GM12878 (cell line): ENCODE measurements at regions not wholly inside any gene's neighbourhood (a gene's known extent, or its start where the extent isn't known, plus 50 kb on each side); places are given as distances from the start of the nearest gene placed in this dataset.

Experiments used
- ATAC-seq: fragments of 200-7000 bp; cut with Tn5 transposase; 3 replicates; pipeline ENCODE4 v1.9.1; 2020; ENCODE audit warnings: mild to moderate bottlenecking, moderate library complexity
- BruUV-seq: library from RNA; stranded (reverse); fragments of 400-500 nt; replicated peaks from 2 replicates; lab custom pipeline; 2021; lab: Mats Ljungman, UMichigan
- CTCF ChIA-PET: fragments of 300-600 bp; sonication (Branson Sonifier 250); formaldehyde crosslinking; extraction: SDS; loops from one replicate; lab custom pipeline; 2021; ENCODE audit warnings: inconsistent platforms; lab: Yijun Ruan, JAX
- POLR2A ChIA-PET: fragments of 350-600 bp; formaldehyde crosslinking; extraction: SDS; loops from one replicate; lab custom pipeline; 2021; ENCODE audit warnings: inconsistent platforms; lab: Charles Lee
- RAD21 ChIA-PET: fragments of 300-600 bp; sonication (Branson Sonifier 250); formaldehyde crosslinking; loops from one replicate; lab custom pipeline; 2023; ENCODE audit warnings: antibody characterized with exemption; ENCODE audit not compliant: unreplicated experiment; lab: Charles Lee
- SMC1A ChIA-PET: fragments of 300-600 bp; sonication (Branson Sonifier 250); formaldehyde crosslinking; loops from one replicate; lab custom pipeline; 2023; ENCODE audit not compliant: unreplicated experiment, uncharacterized antibody; lab: Charles Lee
- DNase-seq: peaks from one replicate; pipeline ENCODE4 v3.0.0-alpha.2; 2011; ENCODE audit warnings: low read depth, low spot score
- FAIRE-seq: peaks from 3 replicates; lab custom pipeline; 2011; peaks lifted over from hg19 to GRCh38; lab: Jason Lieb, UNC
- H2AFZ ChIP-seq: 2 replicates; pipeline ENCODE4 v1.6.0; 2011; ENCODE audit warnings: low read depth, low read length, control low read depth; ENCODE audit not compliant: control insufficient read depth
- H3K27ac ChIP-seq: 2 replicates; pipeline ENCODE4 v1.5.1; 2011; ENCODE audit warnings: control low read depth; ENCODE audit not compliant: control insufficient read depth, insufficient read depth
- H3K27me3 ChIP-seq, 2 experiments: replicated peaks in 1 of 2; 2 replicates each; pipeline versions ENCODE4 v1.6.0 to v1.6.1; 2011; ENCODE audit warnings: low read length in 1 of 2; ENCODE audit not compliant: control insufficient read depth in 2 of 2, insufficient read depth in 2 of 2
- H3K36me3 ChIP-seq, 2 experiments: 2 replicates each; pipeline ENCODE4 v1.5.1; 2011; ENCODE audit warnings: low read length in 1 of 2; ENCODE audit not compliant: control insufficient read depth in 2 of 2, insufficient read depth in 2 of 2
- H3K4me1 ChIP-seq: 2 replicates; pipeline ENCODE4 v1.6.1; 2011; ENCODE audit warnings: mild to moderate bottlenecking, low read length, moderate library complexity, mixed read lengths; ENCODE audit not compliant: control insufficient read depth, insufficient read depth
- H3K4me2 ChIP-seq: 2 replicates; pipeline ENCODE4 v1.6.0; 2011; ENCODE audit warnings: control low read depth; ENCODE audit not compliant: control insufficient read depth, insufficient read depth
- H3K4me3 ChIP-seq: fragments of 200-600 bp; sonication (generic); 2 replicates; pipeline ENCODE4 v1.5.1; 2016
- H3K79me2 ChIP-seq: 2 replicates; pipeline ENCODE4 v1.6.0; 2011; ENCODE audit warnings: low read length; ENCODE audit not compliant: control insufficient read depth, insufficient read depth
- H3K9ac ChIP-seq: 2 replicates; pipeline ENCODE4 v1.8.0; 2011; ENCODE audit warnings: low read length, control low read depth, mixed read lengths; ENCODE audit not compliant: control insufficient read depth, insufficient read depth
- H3K9me3 ChIP-seq: replicated peaks from 3 replicates; pipeline ENCODE4 v1.5.1; 2011; ENCODE audit warnings: mild to moderate bottlenecking, low read length; ENCODE audit not compliant: control insufficient read depth, insufficient read depth
- H4K20me1 ChIP-seq: 2 replicates; pipeline ENCODE4 v1.6.0; 2011; ENCODE audit not compliant: control insufficient read depth, insufficient read depth
- BRCA1 ChIP-seq: IDR thresholded peaks from 2 replicates; pipeline ENCODE4 v1.6.1; 2011; ENCODE audit warnings: low read depth, low read length, improper control_type of control experiment
- ESRRA ChIP-seq: IDR thresholded peaks from 2 replicates; pipeline ENCODE4 v1.6.1; 2012; ENCODE audit warnings: mild to moderate bottlenecking, low read length, improper control_type of control experiment
- KDM1A ChIP-seq: fragments of 200-600 bp; sonication (generic); IDR thresholded peaks from 2 replicates; pipeline ENCODE4 v1.6.1; 2016; ENCODE audit warnings: borderline replicate concordance
- MEF2A ChIP-seq: IDR thresholded peaks from 2 replicates; pipeline ENCODE4 v1.6.1; 2011; ENCODE audit warnings: low read depth, mild to moderate bottlenecking, low read length, moderate library complexity; ENCODE audit not compliant: insufficient read depth
- NR2C1 ChIP-seq: fragments of 450-650 bp; IDR thresholded peaks from 2 replicates; pipeline ENCODE4 v1.6.1; 2017; ENCODE audit warnings: antibody characterized with exemption, mild to moderate bottlenecking, moderate library complexity
- RFX5 ChIP-seq: IDR thresholded peaks from 2 replicates; pipeline ENCODE4 v1.6.1; 2011; ENCODE audit warnings: low read depth, low read length, improper control_type of control experiment
- SRF ChIP-seq, 2 experiments: IDR thresholded peaks; 2 replicates each; pipeline ENCODE4 v1.6.1; 2011; ENCODE audit warnings: low read depth in 2 of 2, low read length in 2 of 2, mild to moderate bottlenecking in 1 of 2, moderate library complexity in 1 of 2
- ZNF24 ChIP-seq: fragments of 450-650 bp; IDR thresholded peaks from 2 replicates; pipeline ENCODE4 v1.6.1; 2017; ENCODE audit warnings: antibody characterized with exemption, mild to moderate bottlenecking
- ZNF592 ChIP-seq: fragments of 450-650 bp; IDR thresholded peaks from 2 replicates; pipeline ENCODE4 v1.6.1; 2017; ENCODE audit warnings: mild to moderate bottlenecking, moderate library complexity
- WGBS: methylation state at CpG from one replicate; pipeline ENCODE4 v1.1.6; 2016; ENCODE audit warnings: low lambda C conversion rate; ENCODE audit not compliant: insufficient replicate concordance, insufficient coverage; ENCODE audit errors: missing lambda C conversion rate; 5-methylcytosine and 5-hydroxymethylcytosine counted together
- in situ Hi-C: fragments of 300-500 bp; cut with MboI; formaldehyde crosslinking; loops from 9 replicates; pipeline ENCODE4 v1.14.3; 2018; ENCODE audit warnings: mixed read lengths
- intact Hi-C: fragments of 100-400 bp; cut with micrococcal nuclease; formaldehyde crosslinking; loops from one replicate; pipeline ENCODE4 v1.14.2; 2022; ENCODE audit not compliant: unreplicated experiment

- no peaks in the 10 kb centered on the region for H3K79me2 ChIP-seq
- H3K4me2 ChIP-seq, result no peak overlapping the region
- no peak for FAIRE-seq
- no peaks in the 10 kb centered on the region for H4K20me1 ChIP-seq
- H3K27me3 ChIP-seq, result no peaks in the 10 kb centered on the region
- in situ Hi-C loops, result no loop called here
- no TSS peak for BruUV-seq
- TF ChIP-seq RFX5 (no peak), ESRRA (no peak), BRCA1 (no peak), ZNF24 (no peak)
- no peak for DNase-seq
- H3K4me1 ChIP-seq, result no peaks in the 10 kb centered on the region
- 47% methylated on average over 14 of the region's 16 CpGs for WGBS
- SMC1A ChIA-PET, result no interaction called here
- POLR2A ChIA-PET, result no interaction called here
- intact Hi-C loops, result no loop called here
- H2AFZ ChIP-seq, result no peak overlapping the region
- no peak overlapping the region for H3K9ac ChIP-seq
- no peak for ATAC-seq
- CTCF ChIA-PET, result no interaction called here
- no peaks in the 10 kb centered on the region for H3K9me3 ChIP-seq
- no peak overlapping the region for H3K27ac ChIP-seq
- H3K36me3 ChIP-seq, result no peaks in the 10 kb centered on the region
- H3K4me3 ChIP-seq, result no peak overlapping the region
- RAD21 ChIA-PET, result no interaction called here
These were observed 290.1 kb downstream of the TCERG1L start for GRCh38 chr10:131021246-131021895.

GRCh38 chr10:131021969-131022368 is 289.6 kb downstream of the TCERG1L start:
- no TSS peak for BruUV-seq
- H3K4me3 ChIP-seq, result no peak overlapping the region
- no peak for TF ChIP-seq MEF2A
- no peak for TF ChIP-seq NR2C1
- no peak for TF ChIP-seq ZNF592
- TF ChIP-seq KDM1A, result no peak
- TF ChIP-seq SRF (IDR thresholded peaks at IDR 0.05; ENCODE audit: low read depth in 2 of 2, low read length in 2 of 2), result no peak
- no peaks in the 10 kb centered on the region for H4K20me1 ChIP-seq
- no peaks in the 10 kb centered on the region for H3K27me3 ChIP-seq
- intact Hi-C loops (no loop called here), in situ Hi-C loops (no loop called here)
- H3K9me3 ChIP-seq, result no peaks in the 10 kb centered on the region
- no peak for FAIRE-seq
- WGBS, result 55% methylated on average over 4 of the region's 4 CpGs
- H3K79me2 ChIP-seq, result no peaks in the 10 kb centered on the region
- no peaks in the 10 kb centered on the region for H3K36me3 ChIP-seq
- RAD21 ChIA-PET, result no interaction called here
- SMC1A ChIA-PET, result no interaction called here
- no peaks in the 10 kb centered on the region for H3K4me1 ChIP-seq
- H3K27ac ChIP-seq, result no peak overlapping the region
- no peak overlapping the region for H2AFZ ChIP-seq
- DNase-seq, result no peak
- no peak for ATAC-seq
- CTCF ChIA-PET, result no interaction called here
- H3K9ac ChIP-seq, result no peak overlapping the region
- POLR2A ChIA-PET, result no interaction called here
- H3K4me2 ChIP-seq, result no peak overlapping the region
